Gastrocnemius medialis (tissue), 4 donors: ENCODE measurements at regions not wholly inside any gene's neighbourhood (a gene's known extent, or its start where the extent isn't known, plus 50 kb on each side); places are given as distances from the start of the nearest gene placed in this dataset.

Experiments
- ATAC-seq, 2 donors: fragments of 150-250 bp; one replicate each; pipeline ENCODE4 v1.9.1; 2016
- DNase-seq, 2 donors: peaks; one replicate each; pipeline ENCODE4 v3.0.0-alpha.2; 2019
- H3K27ac ChIP-seq, 4 donors: fragments of 200-600 bp; sonication (generic); 1 replicate in 1 of 4; 2 replicates in 3 of 4; pipeline ENCODE4 v1.5.1; 2016 to 2018; ENCODE audit warnings: mild to moderate bottlenecking in 2 of 4, moderate library complexity in 1 of 4
- H3K27me3 ChIP-seq, 3 donors: fragments of 200-600 bp; sonication (generic) in 2 of 3; 1 replicate in 1 of 3; 2 replicates in 2 of 3; pipeline versions ENCODE4 v1.5.1 to v1.6.0; 2016 to 2019; ENCODE audit warnings: mild to moderate bottlenecking in 1 of 3, moderate library complexity in 1 of 3
- H3K36me3 ChIP-seq, 2 donors: fragments of 200-600 bp; sonication (generic) in 1 of 2; one replicate each; pipeline ENCODE4 v1.5.1; 2017 to 2018
- H3K4me1 ChIP-seq, 2 donors: fragments of 200-600 bp; sonication (generic) in 1 of 2; one replicate each; pipeline ENCODE4 v1.5.1; 2016 to 2017; ENCODE audit warnings: mild to moderate bottlenecking in 2 of 2
- H3K4me3 ChIP-seq, 4 donors: fragments of 200-600 bp; sonication (generic) in 3 of 4; 1 replicate in 1 of 4; 2 replicates in 3 of 4; pipeline ENCODE4 v1.5.1; 2016 to 2019; ENCODE audit warnings: mild to moderate bottlenecking in 2 of 4
- H3K9me3 ChIP-seq, 3 donors: fragments of 200-600 bp; sonication (generic) in 2 of 3; 1 replicate in 1 of 3; 2 replicates in 2 of 3; pipeline ENCODE4 v1.5.1; 2016 to 2019
- POLR2A ChIP-seq, 2 donors: fragments of 450-650 bp; IDR thresholded peaks; one replicate each; pipeline ENCODE4 v1.6.1; 2017; ENCODE audit warnings: antibody characterized with exemption in 2 of 2, mild to moderate bottlenecking in 2 of 2, moderate library complexity in 2 of 2
- in situ Hi-C, 4 donors: fragments of 200-750 bp; cut with MboI; loops; one replicate each; pipeline versions ENCODE4 v1.15.0 to v1.8.0; 2017; ENCODE audit warnings: low sequenced_read_pairs in 4 of 4
- intact Hi-C: fragments of 100-400 bp; cut with DNase I; formaldehyde crosslinking; loops from one replicate; pipeline ENCODE4 v1.15.1; 2023; ENCODE audit warnings: low total_unique reads
- TF ChIP-seq, protein P1 (sequence below), 5 experiments: fragments of 450-650 bp in 3 of 5; fragments of 200-600 bp in 2 of 5; sonication (generic) in 2 of 5; IDR thresholded peaks in 4 of 5; conservative IDR thresholded peaks in 1 of 5; 1 replicate in 4 of 5; 2 replicates in 1 of 5; pipeline ENCODE4 v1.5.1; 2016 to 2019; ENCODE audit warnings: antibody characterized with exemption in 5 of 5, mild to moderate bottlenecking in 3 of 5, moderate library complexity in 3 of 5

DNA sequence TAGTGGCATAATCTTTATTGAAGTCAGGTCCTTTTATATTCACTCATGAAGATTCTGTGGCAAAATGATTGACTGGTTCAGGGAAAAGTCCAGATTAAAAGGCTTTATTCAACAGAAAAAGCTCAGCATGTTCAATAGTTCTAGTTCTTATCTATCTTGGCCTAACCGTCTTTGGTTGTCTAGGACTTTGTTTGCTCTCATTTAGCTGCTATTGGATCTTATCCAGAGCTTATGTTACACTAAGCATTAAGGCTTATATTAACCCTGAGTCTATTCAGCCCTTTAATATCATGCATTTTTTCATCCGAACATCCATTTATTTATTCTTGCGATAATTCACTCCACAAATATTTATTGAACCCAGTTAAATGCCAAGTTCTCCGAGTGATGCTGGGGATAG lies 601.0 kb upstream of the SGO1 start:
- Histone ChIP-seq H3K36me3 (no peaks in the 10 kb centered on the region), H3K27ac (no peak overlapping the region), H3K9me3 (no peaks in the 10 kb centered on the region), H3K4me1 (no peaks in the 10 kb centered on the region), H3K4me3 (no peak overlapping the region), H3K27me3 (no peaks in the 10 kb centered on the region)
- TF ChIP-seq POLR2A (IDR thresholded peaks at IDR 0.05) = no peak
- TF ChIP-seq, protein P1, sequence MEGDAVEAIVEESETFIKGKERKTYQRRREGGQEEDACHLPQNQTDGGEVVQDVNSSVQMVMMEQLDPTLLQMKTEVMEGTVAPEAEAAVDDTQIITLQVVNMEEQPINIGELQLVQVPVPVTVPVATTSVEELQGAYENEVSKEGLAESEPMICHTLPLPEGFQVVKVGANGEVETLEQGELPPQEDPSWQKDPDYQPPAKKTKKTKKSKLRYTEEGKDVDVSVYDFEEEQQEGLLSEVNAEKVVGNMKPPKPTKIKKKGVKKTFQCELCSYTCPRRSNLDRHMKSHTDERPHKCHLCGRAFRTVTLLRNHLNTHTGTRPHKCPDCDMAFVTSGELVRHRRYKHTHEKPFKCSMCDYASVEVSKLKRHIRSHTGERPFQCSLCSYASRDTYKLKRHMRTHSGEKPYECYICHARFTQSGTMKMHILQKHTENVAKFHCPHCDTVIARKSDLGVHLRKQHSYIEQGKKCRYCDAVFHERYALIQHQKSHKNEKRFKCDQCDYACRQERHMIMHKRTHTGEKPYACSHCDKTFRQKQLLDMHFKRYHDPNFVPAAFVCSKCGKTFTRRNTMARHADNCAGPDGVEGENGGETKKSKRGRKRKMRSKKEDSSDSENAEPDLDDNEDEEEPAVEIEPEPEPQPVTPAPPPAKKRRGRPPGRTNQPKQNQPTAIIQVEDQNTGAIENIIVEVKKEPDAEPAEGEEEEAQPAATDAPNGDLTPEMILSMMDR (IDR thresholded peaks at IDR 0.05 in 4 of 5, conservative IDR thresholded peaks at IDR 0.05 in 1 of 5) = no peak
- intact Hi-C loops = no loop called here
- DNase-seq (no peak), ATAC-seq (no peak)
- in situ Hi-C loops = no loop called here

DNA sequence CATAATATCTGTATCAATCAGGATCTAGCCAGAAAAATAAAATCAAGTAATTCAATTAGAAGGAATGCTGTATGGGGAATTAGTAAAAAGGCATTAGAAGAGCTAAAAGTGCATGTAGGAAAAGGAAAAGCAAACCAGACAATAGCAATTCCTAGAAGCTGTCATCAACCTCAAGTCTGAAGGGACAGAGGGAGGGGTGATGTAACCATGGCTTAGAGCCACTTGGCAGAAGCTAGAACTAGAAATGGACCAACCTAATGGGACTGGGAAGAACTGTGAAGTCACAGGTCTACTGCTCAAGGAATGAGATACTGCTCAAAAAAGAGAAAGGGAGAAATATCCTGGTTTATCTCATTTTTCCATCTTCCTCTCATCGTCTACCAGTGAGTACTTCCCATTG lies 590.7 kb upstream of the SGO1 start:
- DNase-seq = no peak
- Histone ChIP-seq H3K36me3 (no peaks in the 10 kb centered on the region), H3K4me3 (no peak overlapping the region), H3K4me1 (no peaks in the 10 kb centered on the region), H3K27me3 (no peaks in the 10 kb centered on the region), H3K27ac (no peak overlapping the region), H3K9me3 (no peaks in the 10 kb centered on the region)
- no peak for TF ChIP-seq POLR2A (IDR thresholded peaks at IDR 0.05)
- TF ChIP-seq, protein P1 (IDR thresholded peaks at IDR 0.05 in 4 of 5, conservative IDR thresholded peaks at IDR 0.05 in 1 of 5) = no peak
- ATAC-seq = no peak
- intact Hi-C loops = no loop called here
- in situ Hi-C loops = no loop called here

DNA sequence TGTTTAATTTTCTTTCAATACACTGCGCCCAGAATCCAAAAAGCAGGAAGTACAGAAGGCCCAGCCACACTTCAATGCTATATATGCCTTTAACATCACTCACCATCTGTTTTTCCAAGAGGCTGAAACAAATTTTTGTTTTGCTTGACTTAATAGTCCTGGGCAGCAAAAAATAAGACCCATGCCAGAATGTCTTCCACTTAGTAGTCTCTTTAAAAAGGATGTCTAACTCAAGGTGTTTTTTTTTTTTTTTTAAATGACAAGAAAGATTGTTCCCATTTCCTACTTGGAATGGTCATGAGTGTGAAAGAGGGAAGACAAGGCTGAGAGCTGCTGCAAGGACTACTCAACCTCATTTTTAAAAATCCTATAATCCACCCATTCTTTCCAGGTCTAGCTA lies 590.3 kb upstream of the SGO1 start:
- no peaks in the 10 kb centered on the region for H3K36me3 ChIP-seq
- no peaks in the 10 kb centered on the region for H3K27me3 ChIP-seq
- TF ChIP-seq, protein P1 (IDR thresholded peaks at IDR 0.05 in 4 of 5, conservative IDR thresholded peaks at IDR 0.05 in 1 of 5) = no peak
- no peak for TF ChIP-seq POLR2A (IDR thresholded peaks at IDR 0.05)
- in situ Hi-C loops = no loop called here
- intact Hi-C loops = no loop called here
- ATAC-seq (no peak), DNase-seq (no peak)
- H3K9me3 ChIP-seq = no peaks in the 10 kb centered on the region
- no peak overlapping the region for H3K4me3 ChIP-seq
- H3K27ac ChIP-seq = no peak overlapping the region
- no peaks in the 10 kb centered on the region for H3K4me1 ChIP-seq

DNA sequence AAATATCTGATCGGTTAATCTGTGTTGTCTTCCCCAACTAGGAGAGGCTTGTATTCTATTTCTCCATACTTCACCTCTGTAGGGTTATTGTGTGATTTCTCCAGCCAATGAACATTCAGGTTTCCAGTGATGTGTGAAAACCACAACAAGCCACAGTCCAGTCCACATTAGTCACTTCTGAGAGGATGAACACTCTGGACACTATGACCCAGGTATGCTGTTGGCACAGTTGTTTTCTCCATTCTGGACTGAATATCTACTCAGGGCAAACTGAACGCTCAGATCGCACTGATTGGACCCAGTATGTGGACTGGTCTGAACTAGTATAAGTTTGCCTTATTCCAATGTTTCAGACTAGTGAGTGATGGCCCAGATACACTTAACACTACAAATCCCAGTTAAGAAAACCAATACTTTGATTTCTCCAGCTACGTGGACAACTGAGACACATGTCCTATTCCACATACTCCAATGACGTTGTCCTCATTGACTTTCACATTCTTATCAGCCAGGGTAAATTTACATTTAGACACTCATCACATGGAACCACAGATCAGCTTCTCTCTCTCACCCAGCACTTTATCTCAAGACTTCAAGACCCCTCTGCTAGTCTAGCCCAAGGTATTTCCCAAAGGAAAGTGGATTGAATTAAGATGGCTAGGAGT lies 587.4 kb upstream of the SGO1 start:
- H3K36me3 ChIP-seq = no peaks in the 10 kb centered on the region
- intact Hi-C loops (no loop called here), in situ Hi-C loops (no loop called here)
- H3K4me3 ChIP-seq = no peak overlapping the region
- no peaks in the 10 kb centered on the region for H3K27me3 ChIP-seq
- DNase-seq (no peak), ATAC-seq (no peak)
- H3K27ac ChIP-seq = no peak overlapping the region
- H3K9me3 ChIP-seq = no peaks in the 10 kb centered on the region
- TF ChIP-seq, protein P1 (IDR thresholded peaks at IDR 0.05 in 4 of 5, conservative IDR thresholded peaks at IDR 0.05 in 1 of 5) = no peak
- TF ChIP-seq POLR2A (IDR thresholded peaks at IDR 0.05) = no peak
- H3K4me1 ChIP-seq = no peaks in the 10 kb centered on the region

DNA sequence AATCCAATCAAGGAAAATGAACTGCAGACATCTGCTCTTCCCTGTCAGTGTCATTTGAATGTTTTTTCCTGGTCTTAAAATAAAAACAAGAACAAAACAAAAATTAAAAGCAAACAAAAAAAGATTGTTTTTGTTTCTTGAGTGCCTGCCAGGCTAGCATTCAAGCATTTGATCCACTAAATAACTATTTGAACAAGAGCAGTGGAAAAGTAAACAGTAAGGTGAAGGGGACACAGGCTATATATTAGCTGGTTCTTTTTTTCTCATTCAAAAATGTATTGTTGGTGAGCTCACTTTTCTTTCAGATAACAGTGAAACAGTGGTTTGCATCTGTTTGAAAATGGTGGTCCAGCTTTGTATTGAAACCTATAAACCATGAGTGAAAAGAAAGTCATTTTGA lies 586.9 kb upstream of the SGO1 start:
- DNase-seq (no peak), ATAC-seq (no peak)
- TF ChIP-seq, protein P1 (IDR thresholded peaks at IDR 0.05 in 4 of 5, conservative IDR thresholded peaks at IDR 0.05 in 1 of 5) = no peak
- no peak for TF ChIP-seq POLR2A (IDR thresholded peaks at IDR 0.05)
- no peak overlapping the region for H3K27ac ChIP-seq
- no peaks in the 10 kb centered on the region for H3K36me3 ChIP-seq
- no peak overlapping the region for H3K4me3 ChIP-seq
- H3K9me3 ChIP-seq = no peaks in the 10 kb centered on the region
- in situ Hi-C loops (no loop called here), intact Hi-C loops (no loop called here)
- no peaks in the 10 kb centered on the region for H3K27me3 ChIP-seq
- no peaks in the 10 kb centered on the region for H3K4me1 ChIP-seq
